ENCODE measurements at regions not wholly inside any gene's neighbourhood (a gene's known extent, or its start where the extent isn't known, plus 50 kb on each side); places are given as distances from the start of the nearest gene placed in this dataset.

- no peak overlapping the region for H3K4me3 Mint-ChIP-seq
- no peak overlapping the region for H3K27ac Mint-ChIP-seq
- H3K4me1 Mint-ChIP-seq (ENCODE audit: low read depth in 2 of 2): no peaks in the 10 kb centered on the region
- peaks cover 0 to 6% of the 10 kb centered on the region in 2 donors for H3K9me3 Mint-ChIP-seq
- ATAC-seq (replicated peaks): no peak
- no peaks in the 10 kb centered on the region for H3K36me3 Mint-ChIP-seq (ENCODE audit: insufficient read depth)
- DNase-seq: no peak
- no peaks in the 10 kb centered on the region for H3K27me3 Mint-ChIP-seq
Observed at GRCh38 chr12:60997869-60998378, 1262.3 kb upstream of the USP15 start.

GRCh38 chr12:61009192-61009591 lies 1251.0 kb upstream of the USP15 start:
- ATAC-seq (replicated peaks) (no peak), DNase-seq (no peak)
- Mint-ChIP-seq H3K27me3 (no peaks in the 10 kb centered on the region), H3K27ac (no peak overlapping the region), H3K36me3 (ENCODE audit: insufficient read depth) (no peaks in the 10 kb centered on the region), H3K4me3 (no peak overlapping the region), H3K9me3 (peaks cover 2 to 8% of the 10 kb centered on the region in 2 donors), H3K4me1 (ENCODE audit: low read depth in 2 of 2) (no peaks in the 10 kb centered on the region)

GRCh38 chr12:61011767-61012423 lies 1248.3 kb upstream of the USP15 start:
- Mint-ChIP-seq H3K4me1 (ENCODE audit: low read depth in 2 of 2) (no peaks in the 10 kb centered on the region), H3K9me3 (peaks cover 2 to 15% of the 10 kb centered on the region in 2 donors), H3K36me3 (ENCODE audit: insufficient read depth) (no peaks in the 10 kb centered on the region), H3K4me3 (no peak overlapping the region), H3K27ac (no peak overlapping the region), H3K27me3 (no peaks in the 10 kb centered on the region)
- ATAC-seq (replicated peaks): no peak
- DNase-seq: no peak

- H3K4me3 Mint-ChIP-seq: no peak overlapping the region
- H3K27me3 Mint-ChIP-seq: no peaks in the 10 kb centered on the region
- H3K4me1 Mint-ChIP-seq (ENCODE audit: low read depth in 2 of 2): no peaks in the 10 kb centered on the region
- H3K36me3 Mint-ChIP-seq (ENCODE audit: insufficient read depth): no peaks in the 10 kb centered on the region
- ATAC-seq (replicated peaks) (no peak), DNase-seq (no peak)
- H3K27ac Mint-ChIP-seq: no peak overlapping the region
- peaks cover 9 to 18% of the 10 kb centered on the region in 2 donors for H3K9me3 Mint-ChIP-seq
Observed at GRCh38 chr12:61018571-61018970, 1241.6 kb upstream of the USP15 start.

GRCh38 chr12:61023231-61023630 lies 1237.0 kb upstream of the USP15 start:
- ATAC-seq (replicated peaks): no peak

GRCh38 chr12:61029516-61029915 lies 1230.7 kb upstream of the USP15 start:
- no peaks in the 10 kb centered on the region for H3K27me3 Mint-ChIP-seq
- no peak for ATAC-seq (replicated peaks)
- no peaks in the 10 kb centered on the region for H3K4me1 Mint-ChIP-seq (ENCODE audit: low read depth in 2 of 2)
- DNase-seq: no peak
- H3K4me3 Mint-ChIP-seq: no peak overlapping the region
- no peaks in the 10 kb centered on the region for H3K36me3 Mint-ChIP-seq (ENCODE audit: insufficient read depth)
- H3K27ac Mint-ChIP-seq: no peak overlapping the region
- peaks cover 7 to 17% of the 10 kb centered on the region in 2 donors for H3K9me3 Mint-ChIP-seq

More at GRCh38 chr12:61023231-61023630, 1237.0 kb upstream of the USP15 start:
- Mint-ChIP-seq H3K27ac (no peak overlapping the region), H3K9me3 (peaks cover 9 to 10% of the 10 kb centered on the region in 2 donors), H3K27me3 (no peaks in the 10 kb centered on the region), H3K4me1 (ENCODE audit: low read depth in 2 of 2) (no peaks in the 10 kb centered on the region), H3K4me3 (no peak overlapping the region), H3K36me3 (ENCODE audit: insufficient read depth) (no peaks in the 10 kb centered on the region)
- DNase-seq: no peak

- no peak overlapping the region for H3K27ac Mint-ChIP-seq
- ATAC-seq (replicated peaks): no peak
Observed at GRCh38 chr12:61037792-61038191, 1222.4 kb upstream of the USP15 start.

GRCh38 chr12:61043838-61044237 lies 1216.4 kb upstream of the USP15 start:
- Mint-ChIP-seq H3K27ac (no peak overlapping the region), H3K36me3 (ENCODE audit: insufficient read depth) (no peaks in the 10 kb centered on the region), H3K4me3 (no peak overlapping the region), H3K4me1 (ENCODE audit: low read depth in 2 of 2) (no peaks in the 10 kb centered on the region), H3K9me3 (peaks cover 9 to 15% of the 10 kb centered on the region in 2 donors), H3K27me3 (no peaks in the 10 kb centered on the region)
- ATAC-seq (replicated peaks): no peak
- no peak for DNase-seq

More at GRCh38 chr12:61037792-61038191, 1222.4 kb upstream of the USP15 start:
- no peak for DNase-seq
- Mint-ChIP-seq H3K4me1 (ENCODE audit: low read depth in 2 of 2) (no peaks in the 10 kb centered on the region), H3K36me3 (ENCODE audit: insufficient read depth) (no peaks in the 10 kb centered on the region), H3K4me3 (no peak overlapping the region), H3K27me3 (no peaks in the 10 kb centered on the region), H3K9me3 (peaks cover 3 to 15% of the 10 kb centered on the region in 2 donors)

GRCh38 chr12:61044766-61045165 lies 1215.4 kb upstream of the USP15 start:
- Mint-ChIP-seq H3K4me3 (no peak overlapping the region), H3K4me1 (ENCODE audit: low read depth in 2 of 2) (no peaks in the 10 kb centered on the region), H3K9me3 (peaks cover 9 to 15% of the 10 kb centered on the region in 2 donors), H3K36me3 (ENCODE audit: insufficient read depth) (no peaks in the 10 kb centered on the region), H3K27me3 (no peaks in the 10 kb centered on the region), H3K27ac (no peak overlapping the region)
- ATAC-seq (replicated peaks): no peak
- DNase-seq: no peak

- DNase-seq (no peak), ATAC-seq (replicated peaks) (no peak)
- H3K27me3 Mint-ChIP-seq: no peaks in the 10 kb centered on the region
- peaks cover 4 to 7% of the 10 kb centered on the region in 2 donors for H3K9me3 Mint-ChIP-seq
- no peaks in the 10 kb centered on the region for H3K4me1 Mint-ChIP-seq (ENCODE audit: low read depth in 2 of 2)
- no peak overlapping the region for H3K27ac Mint-ChIP-seq
- H3K4me3 Mint-ChIP-seq: no peak overlapping the region
- no peaks in the 10 kb centered on the region for H3K36me3 Mint-ChIP-seq (ENCODE audit: insufficient read depth)
Observed at GRCh38 chr12:61070640-61071414, 1189.4 kb upstream of the USP15 start.

GRCh38 chr12:61072717-61073116 lies 1187.5 kb upstream of the USP15 start:
- Mint-ChIP-seq H3K4me1 (ENCODE audit: low read depth in 2 of 2) (no peaks in the 10 kb centered on the region), H3K9me3 (peaks cover 6 to 17% of the 10 kb centered on the region in 2 donors), H3K4me3 (no peak overlapping the region), H3K27ac (no peak overlapping the region), H3K27me3 (no peaks in the 10 kb centered on the region), H3K36me3 (ENCODE audit: insufficient read depth) (no peaks in the 10 kb centered on the region)
- DNase-seq: no peak
- no peak for ATAC-seq (replicated peaks)

- ATAC-seq (replicated peaks) (no peak), DNase-seq (no peak)
- Mint-ChIP-seq H3K27ac (no peak overlapping the region), H3K4me1 (ENCODE audit: low read depth in 2 of 2) (no peaks in the 10 kb centered on the region), H3K4me3 (no peak overlapping the region), H3K27me3 (no peaks in the 10 kb centered on the region), H3K36me3 (ENCODE audit: insufficient read depth) (no peaks in the 10 kb centered on the region), H3K9me3 (peaks cover 14 to 26% of the 10 kb centered on the region in 2 donors)
Observed at GRCh38 chr12:61095111-61095510, 1165.1 kb upstream of the USP15 start.

GRCh38 chr12:61098031-61098580 lies 1162.1 kb upstream of the USP15 start:
- Mint-ChIP-seq H3K27me3 (no peaks in the 10 kb centered on the region), H3K36me3 (ENCODE audit: insufficient read depth) (no peaks in the 10 kb centered on the region), H3K9me3 (peaks cover 10 to 27% of the 10 kb centered on the region in 2 donors), H3K27ac (no peak overlapping the region), H3K4me3 (no peak overlapping the region), H3K4me1 (ENCODE audit: low read depth in 2 of 2) (no peaks in the 10 kb centered on the region)
- ATAC-seq (replicated peaks): no peak
- no peak for DNase-seq
